ENCODE measurements at regions not wholly inside any gene's neighbourhood (a gene's known extent, or its start where the extent isn't known, plus 50 kb on each side); places are given as distances from the start of the nearest gene placed in this dataset.

GRCh38 chr2:16742026-16742425, 76.4 kb upstream of the CYRIA start:
- no peak overlapping the region for H3K27ac ChIP-seq
- H3K4me1 ChIP-seq (ENCODE audit: low read depth), result peaks cover 9% of the 10 kb centered on the region
- TF ChIP-seq CTCF (IDR thresholded peaks at IDR 0.05; ENCODE audit: low read depth, low read length), result no peak
- no peaks in the 10 kb centered on the region for H3K9me3 ChIP-seq (ENCODE audit: low read depth)
- no peak for DNase-seq (ENCODE audit: low read depth in 1 of 2, low spot score in 1 of 2)
- H3K27me3 ChIP-seq, result no peaks in the 10 kb centered on the region
- H3K36me3 ChIP-seq, result no peaks in the 10 kb centered on the region
- H3K4me3 ChIP-seq, result no peak overlapping the region

GRCh38 chr2:16741498-16741897, 75.9 kb upstream of the CYRIA start:
- no peak overlapping the region for H3K4me3 ChIP-seq
- no peaks in the 10 kb centered on the region for H3K36me3 ChIP-seq
- H3K27me3 ChIP-seq, result no peaks in the 10 kb centered on the region
- H3K4me1 ChIP-seq (ENCODE audit: low read depth), result peaks cover 4% of the 10 kb centered on the region
- no peak overlapping the region for H3K27ac ChIP-seq
- H3K9me3 ChIP-seq (ENCODE audit: low read depth), result no peaks in the 10 kb centered on the region
- DNase-seq (ENCODE audit: low read depth in 1 of 2, low spot score in 1 of 2), result no peak
- TF ChIP-seq CTCF (IDR thresholded peaks at IDR 0.05; ENCODE audit: low read depth, low read length), result no peak

- no peak for DNase-seq (ENCODE audit: low read depth in 1 of 2, low spot score in 1 of 2)
- H3K9me3 ChIP-seq (ENCODE audit: low read depth), result no peaks in the 10 kb centered on the region
- no peaks in the 10 kb centered on the region for H3K36me3 ChIP-seq
- H3K27ac ChIP-seq, result no peak overlapping the region
- H3K4me3 ChIP-seq, result no peak overlapping the region
- no peaks in the 10 kb centered on the region for H3K4me1 ChIP-seq (ENCODE audit: low read depth)
- no peak for TF ChIP-seq CTCF (IDR thresholded peaks at IDR 0.05; ENCODE audit: low read depth, low read length)
- peaks cover 4% of the 10 kb centered on the region for H3K27me3 ChIP-seq
Observed at GRCh38 chr2:16739778-16740581, 74.3 kb upstream of the CYRIA start.

GRCh38 chr2:16738361-16739225, 73.0 kb upstream of the CYRIA start:
- Histone ChIP-seq H3K27me3 (peaks cover 4% of the 10 kb centered on the region), H3K4me1 (ENCODE audit: low read depth) (no peaks in the 10 kb centered on the region), H3K36me3 (no peaks in the 10 kb centered on the region), H3K27ac (no peak overlapping the region), H3K4me3 (no peak overlapping the region), H3K9me3 (ENCODE audit: low read depth) (no peaks in the 10 kb centered on the region)
- no peak for TF ChIP-seq CTCF (IDR thresholded peaks at IDR 0.05; ENCODE audit: low read depth, low read length)
- DNase-seq (ENCODE audit: low read depth in 1 of 2, low spot score in 1 of 2), result no peak

- H3K4me3 ChIP-seq, result no peak overlapping the region
- no peak overlapping the region for H3K27ac ChIP-seq
- no peak for TF ChIP-seq CTCF (IDR thresholded peaks at IDR 0.05; ENCODE audit: low read depth, low read length)
- H3K27me3 ChIP-seq, result peaks cover 4% of the 10 kb centered on the region
- H3K9me3 ChIP-seq (ENCODE audit: low read depth), result no peaks in the 10 kb centered on the region
- no peaks in the 10 kb centered on the region for H3K4me1 ChIP-seq (ENCODE audit: low read depth)
- no peaks in the 10 kb centered on the region for H3K36me3 ChIP-seq
- no peak for DNase-seq (ENCODE audit: low read depth in 1 of 2, low spot score in 1 of 2)
Observed at GRCh38 chr2:16737812-16738211, 72.2 kb upstream of the CYRIA start.

Measured in cardiac muscle cell (in vitro differentiated cells and primary cell).